Mucosa of descending colon (tissue), 3 donors: ENCODE measurements at regions not wholly inside any gene's neighbourhood (a gene's known extent, or its start where the extent isn't known, plus 50 kb on each side); places are given as distances from the start of the nearest gene placed in this dataset.
A peak's percentile ranks its signal among the peaks of the same experiment; 100 is the strongest.

Experiments
- ATAC-seq: fragments of 200-7000 bp; cut with Tn5 transposase; one replicate; pipeline ENCODE4 v1.9.1; 2020; ENCODE audit warnings: mild to moderate bottlenecking, moderate library complexity
- DNase-seq, 3 donors: peaks; one replicate each; pipeline ENCODE4 v3.0.0-alpha.2; 2020
- H3K36me3 ChIP-seq: fragments of 200-600 bp; one replicate; pipeline ENCODE4 v1.8.0; 2021; ENCODE audit warnings: low read depth, mild to moderate bottlenecking
- H3K4me1 ChIP-seq: fragments of 200-600 bp; one replicate; pipeline ENCODE4 v1.8.0; 2021; ENCODE audit warnings: low read depth, mild to moderate bottlenecking
- H3K4me3 ChIP-seq: fragments of 200-600 bp; one replicate; pipeline ENCODE4 v1.8.0; 2021; ENCODE audit warnings: mild to moderate bottlenecking
- H3K9me3 ChIP-seq: fragments of 200-600 bp; one replicate; pipeline ENCODE4 v1.8.0; 2021; ENCODE audit warnings: mild to moderate bottlenecking
- intact Hi-C, 2 donors: fragments of 100-400 bp; cut with DNase I in 1 of 2; cut with micrococcal nuclease in 1 of 2; formaldehyde crosslinking; loops; one replicate each; pipeline versions ENCODE4 v1.11.0 to v1.11.1; 2022; cut with DNase I, micrococcal nuclease
- TF ChIP-seq, protein P1 (sequence below): fragments of 200-600 bp; IDR thresholded peaks from one replicate; pipeline ENCODE4 v1.8.0; 2022; ENCODE audit warnings: antibody characterized with exemption, mild to moderate bottlenecking
- donor health status: DM: no; HTN: no; CAD: no; lungs with moderate emphysema.
- donor health status: DM: no; HTN: no; CAD: no.
- donor health status: DM: no; HTN: yes; CAD: no.

DNA sequence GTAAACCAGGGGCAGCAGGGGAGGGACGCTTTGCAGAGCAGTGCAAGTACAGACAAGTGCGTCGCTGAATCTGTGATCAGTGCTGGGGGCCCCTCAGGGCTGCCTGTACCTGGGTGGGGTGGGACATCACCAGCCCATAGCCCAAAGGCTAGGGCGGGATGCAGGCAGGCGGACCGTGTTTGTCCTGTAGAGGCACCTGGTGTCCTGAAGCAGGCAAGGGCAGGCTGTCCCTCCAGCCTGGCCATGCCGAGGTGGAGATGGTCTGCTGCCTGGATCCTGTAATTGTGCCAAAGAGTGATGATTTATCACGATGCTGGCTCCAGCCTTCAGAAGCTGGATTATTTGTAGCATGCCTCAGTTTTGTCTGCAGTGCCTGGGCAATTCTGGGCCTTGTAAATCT is 137.9 kb upstream of the GSE1 start:
- Histone ChIP-seq H3K9me3 (no peaks in the 10 kb centered on the region), H3K36me3 (no peaks in the 10 kb centered on the region), H3K4me3 (no peak overlapping the region), H3K4me1 (no peaks in the 10 kb centered on the region)
- no peak for ATAC-seq
- intact Hi-C loops, result no loop called here
- TF ChIP-seq, protein P1, sequence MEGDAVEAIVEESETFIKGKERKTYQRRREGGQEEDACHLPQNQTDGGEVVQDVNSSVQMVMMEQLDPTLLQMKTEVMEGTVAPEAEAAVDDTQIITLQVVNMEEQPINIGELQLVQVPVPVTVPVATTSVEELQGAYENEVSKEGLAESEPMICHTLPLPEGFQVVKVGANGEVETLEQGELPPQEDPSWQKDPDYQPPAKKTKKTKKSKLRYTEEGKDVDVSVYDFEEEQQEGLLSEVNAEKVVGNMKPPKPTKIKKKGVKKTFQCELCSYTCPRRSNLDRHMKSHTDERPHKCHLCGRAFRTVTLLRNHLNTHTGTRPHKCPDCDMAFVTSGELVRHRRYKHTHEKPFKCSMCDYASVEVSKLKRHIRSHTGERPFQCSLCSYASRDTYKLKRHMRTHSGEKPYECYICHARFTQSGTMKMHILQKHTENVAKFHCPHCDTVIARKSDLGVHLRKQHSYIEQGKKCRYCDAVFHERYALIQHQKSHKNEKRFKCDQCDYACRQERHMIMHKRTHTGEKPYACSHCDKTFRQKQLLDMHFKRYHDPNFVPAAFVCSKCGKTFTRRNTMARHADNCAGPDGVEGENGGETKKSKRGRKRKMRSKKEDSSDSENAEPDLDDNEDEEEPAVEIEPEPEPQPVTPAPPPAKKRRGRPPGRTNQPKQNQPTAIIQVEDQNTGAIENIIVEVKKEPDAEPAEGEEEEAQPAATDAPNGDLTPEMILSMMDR, result no peak
- DNase-seq, result no peak

DNA sequence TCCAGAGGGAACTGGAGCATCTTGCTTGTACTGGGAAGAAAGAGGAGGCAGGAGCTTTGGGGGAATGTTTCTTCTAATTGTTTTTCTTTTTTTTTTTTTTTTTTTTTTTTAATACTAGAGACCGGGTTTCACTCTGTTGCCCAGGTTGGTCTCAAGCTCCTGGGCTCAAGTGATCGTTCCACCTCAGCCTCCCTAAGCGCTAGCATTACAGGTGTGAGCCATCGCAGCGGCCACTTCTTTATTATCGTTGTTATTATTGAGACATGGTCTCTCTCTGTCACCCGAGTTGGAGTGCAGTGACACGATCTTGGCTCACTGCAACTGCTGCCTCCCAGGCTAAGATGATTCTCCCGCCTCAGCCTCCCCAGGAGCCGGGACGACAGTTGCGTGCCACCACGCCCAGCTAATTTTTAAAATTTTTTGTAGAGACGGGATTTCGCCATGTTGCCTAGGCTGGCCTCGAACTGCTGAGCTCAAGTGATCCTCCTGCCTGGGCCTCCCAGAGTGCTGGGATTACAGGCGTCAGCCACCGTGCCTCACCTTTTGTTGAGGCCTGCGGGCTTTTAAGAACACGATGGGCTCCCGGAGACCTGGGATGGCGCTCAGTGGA is 137.3 kb upstream of the GSE1 start:
- H3K4me1 ChIP-seq, result peaks cover 2% of the 10 kb centered on the region

DNA sequence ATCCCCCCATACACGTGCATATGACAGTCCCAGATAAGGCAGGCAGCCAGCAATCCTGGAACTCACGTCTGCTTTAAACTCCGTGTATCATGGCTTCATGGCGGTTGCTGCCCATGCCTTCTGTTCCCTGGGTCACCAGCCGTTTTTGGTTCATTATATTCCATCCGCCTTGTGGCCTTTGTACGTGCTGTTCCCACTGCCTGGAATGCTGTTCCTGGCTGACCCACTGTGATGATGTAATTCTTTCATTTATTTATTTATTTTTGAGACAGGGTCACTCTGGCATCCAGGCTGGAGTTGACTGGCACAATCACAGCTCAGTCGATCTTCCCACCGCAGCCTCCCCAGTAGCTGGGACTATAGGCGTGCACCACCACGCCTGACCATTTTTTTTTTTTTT is 136.7 kb upstream of the GSE1 start:
- TF ChIP-seq, protein P1, result no peak
- H3K4me3 ChIP-seq, result no peak overlapping the region
- peaks cover 5% of the 10 kb centered on the region for H3K4me1 ChIP-seq
- H3K36me3 ChIP-seq, result no peaks in the 10 kb centered on the region
- no peaks in the 10 kb centered on the region for H3K9me3 ChIP-seq
- intact Hi-C loops, result no loop called here
- ATAC-seq (no peak), DNase-seq (no peak)

More for the DNA sequence above, 137.3 kb upstream of the GSE1 start:
- Histone ChIP-seq H3K4me3 (no peak overlapping the region), H3K36me3 (no peaks in the 10 kb centered on the region), H3K9me3 (no peaks in the 10 kb centered on the region)
- ATAC-seq (no peak), DNase-seq (no peak)
- TF ChIP-seq, protein P1, result no peak
- intact Hi-C loops, result no loop called here

DNA sequence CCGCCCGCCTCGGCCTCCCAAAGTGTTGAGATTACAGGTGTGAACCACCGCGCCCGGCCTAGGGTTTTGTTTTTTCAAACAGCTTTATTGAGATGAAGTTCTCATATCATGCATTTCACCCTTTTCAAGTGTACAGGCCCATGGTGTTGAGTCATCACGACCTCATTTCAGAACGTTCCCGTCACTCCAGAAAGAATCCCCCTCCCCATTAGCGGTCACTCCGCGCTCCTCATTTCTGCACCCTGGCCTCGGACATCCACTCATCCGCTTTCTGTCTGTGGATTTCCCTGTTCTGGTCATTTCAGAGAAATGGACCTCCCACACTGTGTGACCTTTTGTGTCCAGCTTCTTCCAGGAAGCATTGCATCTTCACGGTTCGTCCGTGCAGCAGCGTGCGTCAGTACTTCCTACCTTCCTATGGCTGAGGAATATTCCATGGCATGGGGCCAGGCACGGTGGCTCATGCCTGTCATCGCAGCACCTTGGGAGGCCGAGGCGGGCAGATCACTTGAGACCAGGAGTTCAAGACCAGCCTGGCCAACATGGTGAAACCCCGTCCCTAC is 135.2 kb upstream of the GSE1 start:
- TF ChIP-seq, protein P1, result no peak
- Histone ChIP-seq H3K9me3 (no peaks in the 10 kb centered on the region), H3K4me3 (no peak overlapping the region), H3K4me1 (peaks cover 5% of the 10 kb centered on the region), H3K36me3 (no peaks in the 10 kb centered on the region)
- DNase-seq, result no peak
- intact Hi-C loops, result no loop called here
- ATAC-seq, result no peak

DNA sequence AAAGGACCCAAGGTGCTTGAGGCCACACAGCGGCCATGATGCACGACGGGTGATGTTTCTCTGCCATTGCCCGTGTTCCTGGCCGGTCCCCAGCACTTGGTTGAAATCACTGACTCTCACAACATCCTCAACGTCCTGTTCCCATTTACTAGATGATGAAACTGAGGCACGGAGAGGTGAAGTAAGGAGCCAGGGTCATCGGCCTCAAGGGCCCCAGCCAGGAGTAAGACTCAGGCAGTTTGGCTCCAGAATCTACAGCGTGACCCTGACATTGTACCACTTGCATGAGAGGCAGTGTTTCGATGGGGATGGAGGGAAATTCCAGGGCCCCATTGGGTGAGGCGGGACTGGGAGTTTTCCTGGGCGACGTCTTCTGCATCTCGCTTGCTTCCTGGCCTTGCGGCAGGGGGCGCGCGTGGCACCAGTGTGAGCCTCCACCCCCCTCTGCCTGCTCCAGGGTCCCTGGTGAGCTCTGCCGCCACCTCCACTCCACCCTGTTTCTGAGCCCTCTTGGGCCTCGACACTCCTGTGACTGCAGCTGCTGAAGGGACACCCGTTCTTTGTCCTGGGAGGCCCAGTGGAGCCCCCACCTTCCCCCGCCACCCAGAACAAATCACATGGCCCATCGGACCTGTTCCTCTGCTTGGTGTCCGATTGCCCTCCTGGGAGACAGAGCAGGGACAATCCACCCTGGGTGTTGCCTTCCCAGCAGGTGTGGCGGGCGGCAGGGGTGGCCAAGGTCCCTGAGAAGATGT is 133.0 kb upstream of the GSE1 start:
- Histone ChIP-seq H3K4me1 (peaks cover 5% of the 10 kb centered on the region), H3K9me3 (no peaks in the 10 kb centered on the region), H3K4me3 (no peak overlapping the region), H3K36me3 (no peaks in the 10 kb centered on the region)
- peak; percentile 74 to 81 (median 81) for DNase-seq
- intact Hi-C loops, result no loop called here
- TF ChIP-seq, protein P1, result peak; percentile 36
- ATAC-seq, result peak; percentile 81
